WERI-Rb-1 (cell line): ENCODE measurements at regions not wholly inside any gene's neighbourhood (a gene's known extent, or its start where the extent isn't known, plus 50 kb on each side); places are given as distances from the start of the nearest gene placed in this dataset.

Experiments used
- DNase-seq: peaks from one replicate; pipeline ENCODE4 v3.0.0-alpha.2; 2020
- H3K27ac ChIP-seq: fragments of 250-450 bp; sonication (Bioruptor Pico); 2 replicates; pipeline ENCODE4 v1.5.1; 2020; ENCODE audit warnings: mild to moderate bottlenecking, moderate library complexity
- H3K27me3 ChIP-seq: fragments of 250-450 bp; sonication (Bioruptor Pico); 2 replicates; pipeline ENCODE4 v1.5.1; 2021; ENCODE audit warnings: mild to moderate bottlenecking, low read depth, moderate library complexity; ENCODE audit not compliant: insufficient read depth, severe bottlenecking
- H3K36me3 ChIP-seq: fragments of 250-450 bp; sonication (Bioruptor Pico); 2 replicates; pipeline ENCODE4 v1.5.1; 2020; ENCODE audit warnings: mild to moderate bottlenecking, moderate library complexity
- H3K4me3 ChIP-seq: 2 replicates; pipeline ENCODE4 v1.5.1; 2011; ENCODE audit warnings: low read depth, mild to moderate bottlenecking, control low read depth, low read length
- H3K9me3 ChIP-seq: fragments of 250-450 bp; sonication (Bioruptor Pico); 2 replicates; pipeline ENCODE4 v1.5.1; 2021; ENCODE audit warnings: mild to moderate bottlenecking, moderate library complexity; ENCODE audit not compliant: severe bottlenecking
- TF ChIP-seq, protein P1 (sequence below): IDR thresholded peaks from 2 replicates; pipeline ENCODE4 v1.5.1; 2011; ENCODE audit warnings: low read depth, mild to moderate bottlenecking, control low read depth, inconsistent platforms, low read length

DNA sequence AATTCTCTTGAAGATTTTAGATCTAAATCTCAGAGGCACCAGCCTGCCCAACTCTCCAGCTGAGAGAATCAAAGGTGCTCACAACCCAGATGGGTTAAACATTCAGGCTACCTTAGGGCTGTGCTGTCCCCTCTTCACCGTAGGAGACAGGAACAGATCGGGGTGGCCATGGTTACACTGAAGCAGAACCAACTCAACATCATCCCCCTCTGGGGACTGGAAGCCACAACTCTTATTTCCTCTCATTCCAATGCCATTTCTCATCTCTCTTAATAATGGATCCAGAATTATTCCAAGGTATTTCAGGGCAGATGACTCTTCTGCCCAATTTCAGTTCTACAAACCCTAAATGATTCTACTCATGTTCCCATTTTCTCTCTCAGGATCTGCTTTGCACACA is 109.7 kb downstream of the NKX6-1 start:
- TF ChIP-seq, protein P1, sequence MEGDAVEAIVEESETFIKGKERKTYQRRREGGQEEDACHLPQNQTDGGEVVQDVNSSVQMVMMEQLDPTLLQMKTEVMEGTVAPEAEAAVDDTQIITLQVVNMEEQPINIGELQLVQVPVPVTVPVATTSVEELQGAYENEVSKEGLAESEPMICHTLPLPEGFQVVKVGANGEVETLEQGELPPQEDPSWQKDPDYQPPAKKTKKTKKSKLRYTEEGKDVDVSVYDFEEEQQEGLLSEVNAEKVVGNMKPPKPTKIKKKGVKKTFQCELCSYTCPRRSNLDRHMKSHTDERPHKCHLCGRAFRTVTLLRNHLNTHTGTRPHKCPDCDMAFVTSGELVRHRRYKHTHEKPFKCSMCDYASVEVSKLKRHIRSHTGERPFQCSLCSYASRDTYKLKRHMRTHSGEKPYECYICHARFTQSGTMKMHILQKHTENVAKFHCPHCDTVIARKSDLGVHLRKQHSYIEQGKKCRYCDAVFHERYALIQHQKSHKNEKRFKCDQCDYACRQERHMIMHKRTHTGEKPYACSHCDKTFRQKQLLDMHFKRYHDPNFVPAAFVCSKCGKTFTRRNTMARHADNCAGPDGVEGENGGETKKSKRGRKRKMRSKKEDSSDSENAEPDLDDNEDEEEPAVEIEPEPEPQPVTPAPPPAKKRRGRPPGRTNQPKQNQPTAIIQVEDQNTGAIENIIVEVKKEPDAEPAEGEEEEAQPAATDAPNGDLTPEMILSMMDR, result no peak
- Histone ChIP-seq H3K9me3 (no peaks in the 10 kb centered on the region), H3K4me3 (no peak overlapping the region), H3K36me3 (no peaks in the 10 kb centered on the region), H3K27ac (no peak overlapping the region), H3K27me3 (peaks cover 39% of the 10 kb centered on the region)
- DNase-seq, result no peak

DNA sequence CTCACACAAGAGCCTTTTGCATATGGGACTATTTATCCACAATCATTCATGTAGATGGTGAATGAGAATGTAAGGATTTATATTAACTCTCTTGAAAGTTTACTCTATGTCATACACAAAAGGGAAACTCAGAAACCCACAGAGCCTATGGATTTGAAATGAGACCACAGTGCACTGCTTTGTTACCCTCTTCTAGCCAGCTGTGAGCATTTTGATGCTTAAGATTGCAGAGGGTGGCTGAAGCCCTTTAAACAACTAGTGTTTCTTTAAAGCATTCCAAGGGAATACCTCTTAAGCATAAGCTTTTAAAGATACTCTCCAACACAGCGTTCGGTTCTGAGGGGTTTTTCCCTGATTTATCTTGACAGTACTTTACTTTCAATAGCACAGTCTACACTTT is 113.9 kb downstream of the NKX6-1 start:
- Histone ChIP-seq H3K36me3 (no peaks in the 10 kb centered on the region), H3K9me3 (no peaks in the 10 kb centered on the region), H3K27me3 (peaks cover 35% of the 10 kb centered on the region), H3K4me3 (no peak overlapping the region), H3K27ac (no peak overlapping the region)
- no peak for DNase-seq
- TF ChIP-seq, protein P1, result no peak

DNA sequence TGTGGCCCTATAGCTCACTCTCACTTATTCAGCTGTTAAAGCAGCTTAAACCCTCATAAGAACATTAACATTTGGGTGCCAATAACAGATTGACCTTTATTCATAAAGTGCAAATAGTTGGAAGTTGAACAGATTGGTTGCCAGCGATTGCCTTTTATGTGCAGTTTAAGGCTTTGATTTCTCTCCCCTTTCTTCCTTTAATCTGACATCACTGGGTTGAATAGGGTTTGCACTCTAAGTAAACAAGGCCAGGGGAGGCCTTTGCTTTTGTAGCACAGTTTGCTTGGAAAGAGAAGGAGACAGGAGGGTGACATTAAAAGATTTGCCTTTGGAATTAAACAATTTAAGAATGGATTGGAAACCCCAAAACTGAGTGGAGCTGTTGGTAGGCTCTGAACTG is 114.3 kb downstream of the NKX6-1 start:
- Histone ChIP-seq H3K36me3 (no peaks in the 10 kb centered on the region), H3K9me3 (no peaks in the 10 kb centered on the region), H3K27ac (no peak overlapping the region), H3K27me3 (peaks cover 38% of the 10 kb centered on the region), H3K4me3 (no peak overlapping the region)
- TF ChIP-seq, protein P1, result no peak
- DNase-seq, result no peak

DNA sequence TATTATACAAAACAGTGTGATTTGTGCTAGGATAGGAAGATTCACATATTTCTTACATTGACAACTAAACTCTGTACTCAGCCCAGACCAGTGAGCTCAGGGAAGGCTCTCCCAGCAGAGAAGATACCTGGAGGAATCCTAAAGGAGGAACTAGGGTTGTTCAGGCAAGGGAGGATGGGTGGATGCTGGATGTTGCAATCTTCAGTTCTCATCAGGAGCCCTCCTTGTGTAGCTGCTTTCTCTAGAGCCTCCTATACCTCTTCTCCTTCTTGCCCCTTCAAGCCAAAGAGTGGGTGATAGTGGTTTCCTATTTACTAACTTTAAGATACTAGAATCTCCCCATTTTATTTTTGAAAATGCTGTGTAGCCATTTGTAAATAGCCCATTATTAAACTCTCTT is 117.3 kb downstream of the NKX6-1 start:
- no peak overlapping the region for H3K4me3 ChIP-seq
- H3K27me3 ChIP-seq, result peaks cover 49% of the 10 kb centered on the region
- H3K9me3 ChIP-seq, result no peaks in the 10 kb centered on the region
- H3K27ac ChIP-seq, result no peak overlapping the region
- TF ChIP-seq, protein P1, result no peak
- no peaks in the 10 kb centered on the region for H3K36me3 ChIP-seq
- no peak for DNase-seq

DNA sequence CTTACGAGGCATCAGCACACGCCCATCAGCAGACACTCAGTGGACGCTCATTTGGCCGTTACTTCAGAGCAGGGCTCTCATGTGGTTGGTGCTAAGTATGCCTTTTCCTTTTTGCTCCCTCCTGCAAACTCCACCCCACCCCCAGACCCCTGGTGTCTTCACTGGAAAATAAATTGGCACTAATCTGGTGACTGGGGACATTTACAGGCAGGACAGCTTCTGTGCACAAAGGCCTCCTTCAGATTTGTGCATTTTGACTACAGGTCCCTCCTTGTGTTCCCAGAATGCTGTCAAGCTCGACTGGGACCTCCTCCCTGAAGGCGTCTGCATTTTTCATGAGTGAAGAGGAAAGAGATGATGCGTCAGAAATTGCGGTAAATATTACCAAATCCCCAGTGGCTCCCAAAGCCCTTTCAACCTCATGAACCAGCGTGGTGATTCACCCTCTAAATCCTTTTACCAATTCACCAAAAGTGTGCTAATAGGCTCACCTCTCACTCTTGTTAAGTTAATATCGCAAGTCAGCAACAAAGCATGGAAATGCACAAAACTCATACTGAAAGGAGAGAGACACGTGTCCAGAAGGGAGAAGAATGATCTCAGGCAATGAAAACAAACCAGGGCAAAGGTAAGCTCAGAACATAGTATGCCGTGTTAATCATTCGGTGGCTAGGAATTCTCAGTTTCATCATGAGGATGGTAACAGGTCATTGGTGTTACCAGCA is 119.0 kb downstream of the NKX6-1 start:
- TF ChIP-seq, protein P1, result no peak
- H3K27ac ChIP-seq, result no peak overlapping the region

DNA sequence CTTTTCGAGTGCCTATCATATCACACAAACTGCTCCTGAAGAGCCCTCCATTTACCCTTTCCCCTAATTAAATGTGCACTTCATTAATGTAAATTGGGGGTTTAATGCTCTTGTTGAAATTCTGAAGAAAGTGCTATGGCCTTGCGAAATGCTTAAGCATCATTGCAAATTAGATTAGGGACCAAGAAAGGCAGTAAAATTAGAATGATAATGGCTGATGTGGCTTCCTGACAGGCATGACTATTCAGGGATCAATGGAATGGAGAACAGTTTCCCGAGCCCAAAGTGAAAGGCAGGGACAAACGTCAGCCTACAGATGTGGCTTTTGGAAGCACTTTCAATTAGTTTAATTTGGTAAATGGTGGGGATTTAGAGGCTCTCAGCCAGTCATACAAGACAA is 120.1 kb downstream of the NKX6-1 start:
- Histone ChIP-seq H3K36me3 (no peaks in the 10 kb centered on the region), H3K27me3 (peaks cover 38% of the 10 kb centered on the region), H3K27ac (no peak overlapping the region), H3K4me3 (no peak overlapping the region), H3K9me3 (no peaks in the 10 kb centered on the region)
- DNase-seq, result no peak
- TF ChIP-seq, protein P1, result no peak

More for the DNA sequence above, 119.0 kb downstream of the NKX6-1 start:
- no peaks in the 10 kb centered on the region for H3K9me3 ChIP-seq
- no peak for DNase-seq
- no peak overlapping the region for H3K4me3 ChIP-seq
- H3K27me3 ChIP-seq, result peaks cover 41% of the 10 kb centered on the region
- no peaks in the 10 kb centered on the region for H3K36me3 ChIP-seq
